ENCODE measurements at regions not wholly inside any gene's neighbourhood (a gene's known extent, or its start where the extent isn't known, plus 50 kb on each side); places are given as distances from the start of the nearest gene placed in this dataset.
"Not testable (repeated sequence)": the region's sequence is repeated elsewhere in the genome, so short reads cannot be mapped to it uniquely, and the experiment has no call there.

GRCh38 chr1:157270705-157271274, 132.6 kb upstream of the ETV3 start:
- intact Hi-C loops (cut with micrococcal nuclease), result no loop called here

GRCh38 chr1:157269656-157270375, 131.6 kb upstream of the ETV3 start:
- intact Hi-C loops (cut with micrococcal nuclease), result no loop called here

- intact Hi-C loops (cut with micrococcal nuclease), result no loop called here
These were observed 124.7 kb upstream of the ETV3 start for GRCh38 chr1:157262891-157263290.

GRCh38 chr1:157262422-157262821, 124.2 kb upstream of the ETV3 start:
- intact Hi-C loops (cut with micrococcal nuclease), result no loop called here

- intact Hi-C loops (cut with micrococcal nuclease), result not testable (repeated sequence)
These were observed 117.7 kb upstream of the ETV3 start for GRCh38 chr1:157255891-157256290.

GRCh38 chr1:157254183-157254582, 116.0 kb upstream of the ETV3 start:
- intact Hi-C loops (cut with micrococcal nuclease), result not testable (repeated sequence)

GRCh38 chr1:157252473-157252872, 114.3 kb upstream of the ETV3 start:
- intact Hi-C loops (cut with micrococcal nuclease), result no loop called here

- intact Hi-C loops (cut with micrococcal nuclease), result no loop called here
These were observed 111.5 kb upstream of the ETV3 start for GRCh38 chr1:157249739-157250138.

GRCh38 chr1:157249326-157249725, 111.1 kb upstream of the ETV3 start:
- intact Hi-C loops (cut with micrococcal nuclease), result no loop called here

- intact Hi-C loops (cut with micrococcal nuclease), result not testable (repeated sequence)
These were observed 109.5 kb upstream of the ETV3 start for GRCh38 chr1:157247764-157248049.

- intact Hi-C loops (cut with micrococcal nuclease), result no loop called here
These were observed 109.0 kb upstream of the ETV3 start for GRCh38 chr1:157247005-157247763.

GRCh38 chr1:157245823-157246222, 107.6 kb upstream of the ETV3 start:
- intact Hi-C loops (cut with micrococcal nuclease), result no loop called here

- intact Hi-C loops (cut with micrococcal nuclease), result no loop called here
These were observed 103.0 kb upstream of the ETV3 start for GRCh38 chr1:157241185-157241538.

- intact Hi-C loops (cut with micrococcal nuclease), result no loop called here
These were observed 102.4 kb upstream of the ETV3 start for GRCh38 chr1:157240495-157241184.

- intact Hi-C loops (cut with micrococcal nuclease), result no loop called here
These were observed 101.7 kb upstream of the ETV3 start for GRCh38 chr1:157239936-157240335.

GRCh38 chr1:157238585-157238984, 100.4 kb upstream of the ETV3 start:
- intact Hi-C loops (cut with micrococcal nuclease), result no loop called here

GRCh38 chr1:157237981-157238380, 99.8 kb upstream of the ETV3 start:
- intact Hi-C loops (cut with micrococcal nuclease), result no loop called here

GRCh38 chr1:157237522-157237921, 99.3 kb upstream of the ETV3 start:
- intact Hi-C loops (cut with micrococcal nuclease), result no loop called here

- intact Hi-C loops (cut with micrococcal nuclease), result no loop called here
These were observed 97.9 kb upstream of the ETV3 start for GRCh38 chr1:157236072-157236471.

GRCh38 chr1:157235307-157235706, 97.1 kb upstream of the ETV3 start:
- intact Hi-C loops (cut with micrococcal nuclease), result no loop called here

- intact Hi-C loops (cut with micrococcal nuclease), result no loop called here
These were observed 96.6 kb upstream of the ETV3 start for GRCh38 chr1:157234705-157235273.

- intact Hi-C loops (cut with micrococcal nuclease), result no loop called here
These were observed 94.9 kb upstream of the ETV3 start for GRCh38 chr1:157233131-157233530.
